CD14-positive monocyte (primary cell): ENCODE measurements at regions not wholly inside any gene's neighbourhood (a gene's known extent, or its start where the extent isn't known, plus 50 kb on each side); places are given as distances from the start of the nearest gene placed in this dataset.

Experiments used
- DNase-seq, 3 donors: peaks; one replicate each; pipeline ENCODE4 v3.0.0-alpha.2; 2011 to 2022
- H2AFZ ChIP-seq: 2 replicates; pipeline ENCODE4 v1.6.0; 2012; ENCODE audit warnings: mild to moderate bottlenecking, low read depth, low read length, inconsistent platforms; ENCODE audit not compliant: insufficient read depth, poor library complexity, severe bottlenecking
- H3K27ac ChIP-seq, 2 donors: 1 replicate in 1 of 2; 2 replicates in 1 of 2; pipeline ENCODE4 v1.5.1; 2012 to 2013; ENCODE audit warnings: low read length in 2 of 2, control low read depth in 1 of 2, inconsistent platforms in 1 of 2, low read depth in 1 of 2, mild to moderate bottlenecking in 1 of 2
- H3K27me3 ChIP-seq, 2 donors: one replicate each; pipeline versions ENCODE4 v1.6.0 to v1.6.1; 2011 to 2013; ENCODE audit warnings: low read length in 2 of 2; ENCODE audit not compliant: control insufficient read depth in 2 of 2, insufficient read depth in 2 of 2
- H3K36me3 ChIP-seq, 2 donors: replicated peaks in 1 of 2; 1 replicate in 1 of 2; 2 replicates in 1 of 2; pipeline versions ENCODE4 v1.5.1 to v1.6.1; 2012 to 2013; ENCODE audit warnings: low read length in 2 of 2, control low read depth in 1 of 2, inconsistent platforms in 1 of 2, mild to moderate bottlenecking in 1 of 2; ENCODE audit not compliant: insufficient read depth in 2 of 2, control insufficient read depth in 1 of 2
- H3K4me1 ChIP-seq, 2 donors: 1 replicate in 1 of 2; 2 replicates in 1 of 2; pipeline versions ENCODE4 v1.5.1 to v1.6.1; 2012 to 2013; ENCODE audit warnings: low read length in 2 of 2, control low read depth in 1 of 2, inconsistent platforms in 1 of 2, mild to moderate bottlenecking in 1 of 2, moderate library complexity in 1 of 2; ENCODE audit not compliant: insufficient read depth in 2 of 2, control insufficient read depth in 1 of 2
- H3K4me2 ChIP-seq: replicated peaks from 2 replicates; pipeline ENCODE3; 2012; ENCODE audit warnings: low read length, moderate library complexity, mild to moderate bottlenecking; ENCODE audit not compliant: poor library complexity, severe bottlenecking; ENCODE audit errors: extremely low read depth
- H3K4me3 ChIP-seq, 3 experiments: fragments of 200-600 bp in 1 of 3; sonication (generic) in 1 of 3; replicated peaks in 1 of 3; 1 replicate in 2 of 3; 2 replicates in 1 of 3; pipeline ENCODE4 v1.5.1; 2011 to 2013; ENCODE audit warnings: low read length in 3 of 3, mild to moderate bottlenecking in 3 of 3, control low read depth in 2 of 3, low read depth in 2 of 3, inconsistent platforms in 1 of 3, moderate library complexity in 1 of 3
- H3K79me2 ChIP-seq: 2 replicates; pipeline ENCODE4 v1.6.0; 2012; ENCODE audit warnings: mild to moderate bottlenecking, control low read depth, inconsistent platforms, low read length, moderate library complexity; ENCODE audit not compliant: insufficient read depth
- H3K9ac ChIP-seq: 2 replicates; pipeline ENCODE4 v1.6.0; 2017; ENCODE audit warnings: low read length, mild to moderate bottlenecking; ENCODE audit not compliant: insufficient read depth, poor library complexity, severe bottlenecking
- H3K9me3 ChIP-seq, 2 donors: replicated peaks in 1 of 2; 1 replicate in 1 of 2; 2 replicates in 1 of 2; pipeline versions ENCODE4 v1.5.1 to v1.6.1; 2012 to 2013; ENCODE audit warnings: low read length in 2 of 2, control low read depth in 1 of 2; ENCODE audit not compliant: control insufficient read depth in 1 of 2, insufficient read depth in 1 of 2
- H4K20me1 ChIP-seq: 2 replicates; pipeline ENCODE4 v1.6.0; 2012; ENCODE audit warnings: mild to moderate bottlenecking, low read length, control low read depth, moderate library complexity; ENCODE audit not compliant: insufficient read depth
- H3K27ac Mint-ChIP-seq, 7 donors: one replicate each; pipeline ENCODE4 v1.8.0; 2020; ENCODE audit warnings: mild to moderate bottlenecking in 7 of 7, mixed read lengths in 7 of 7, moderate library complexity in 6 of 7, inconsistent platforms in 2 of 7
- H3K27me3 Mint-ChIP-seq, 3 donors: one replicate each; pipeline ENCODE4 v1.8.0; 2021 to 2022; ENCODE audit warnings: low read depth in 3 of 3, mild to moderate bottlenecking in 3 of 3, mixed read lengths in 3 of 3, moderate library complexity in 3 of 3, inconsistent platforms in 1 of 3
- H3K36me3 Mint-ChIP-seq, 2 donors: one replicate each; pipeline ENCODE4 v1.8.0; 2020; ENCODE audit warnings: mixed read lengths in 2 of 2, inconsistent platforms in 1 of 2, mild to moderate bottlenecking in 1 of 2
- H3K4me1 Mint-ChIP-seq: one replicate; pipeline ENCODE4 v1.8.0; 2020; ENCODE audit warnings: mild to moderate bottlenecking, mixed read lengths
- H3K4me3 Mint-ChIP-seq, 2 donors: one replicate each; pipeline ENCODE4 v1.8.0; 2020; ENCODE audit warnings: mild to moderate bottlenecking in 2 of 2, mixed read lengths in 2 of 2, moderate library complexity in 1 of 2
- H3K9me3 Mint-ChIP-seq, 7 donors: one replicate each; pipeline ENCODE4 v1.8.0; 2020 to 2022; ENCODE audit warnings: mixed read lengths in 7 of 7, mild to moderate bottlenecking in 6 of 7, moderate library complexity in 6 of 7, inconsistent platforms in 2 of 7
- WGBS: methylation state at CpG from one replicate; pipeline ENCODE4 v1.1.5; 2013; ENCODE audit warnings: missing lambda C conversion rate; ENCODE audit not compliant: insufficient coverage; 5-methylcytosine and 5-hydroxymethylcytosine counted together
- intact Hi-C, 2 donors: fragments of 100-400 bp; cut with micrococcal nuclease; formaldehyde crosslinking; loops; one replicate each; pipeline versions ENCODE4 v1.15.0 to v1.15.1; 2023
- TF ChIP-seq, protein P1 (sequence below): fragments of 200-600 bp; IDR thresholded peaks from one replicate; pipeline ENCODE4 v1.8.0; 2022; ENCODE audit warnings: antibody characterized with exemption, mild to moderate bottlenecking

DNA sequence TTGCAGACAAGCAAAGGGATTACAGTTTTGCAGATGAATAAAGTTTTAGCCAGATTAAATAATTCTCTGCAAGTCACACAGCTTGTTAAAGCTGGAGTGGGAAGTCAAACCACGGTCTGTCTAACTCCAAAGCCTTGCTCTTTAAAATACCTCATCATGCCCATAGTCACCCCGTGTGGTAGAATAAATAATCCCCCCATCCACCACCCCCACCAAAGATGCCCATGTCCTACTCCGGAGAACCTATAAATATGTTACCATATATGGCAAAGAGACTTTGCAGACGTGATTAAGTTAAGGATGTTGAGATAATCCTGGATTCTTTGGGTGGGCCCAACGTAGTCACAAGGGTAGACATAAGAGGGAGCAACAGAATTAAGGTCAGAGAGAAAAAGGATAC, 118.7 kb downstream of the BEND2 start:
- Histone ChIP-seq H3K79me2 (no peaks in the 10 kb centered on the region), H3K36me3 (no peaks in the 10 kb centered on the region), H3K27ac (no peak overlapping the region), H2AFZ (no peak overlapping the region), H4K20me1 (no peaks in the 10 kb centered on the region), H3K4me3 (no peak overlapping the region), H3K9ac (no peak overlapping the region), H3K9me3 (no peaks in the 10 kb centered on the region), H3K4me1 (no peaks in the 10 kb centered on the region), H3K27me3 (peaks cover 0 to 7% of the 10 kb centered on the region in 2 donors), H3K4me2 (no peak overlapping the region)
- H3K9me3 Mint-ChIP-seq = peaks cover 0 to 9% (median 4%) of the 10 kb centered on the region in 7 donors
- whole genome bisulfite sequencing = no CpG with 5 or more reads among the region's 5 CpGs
- intact Hi-C loops = no loop called here
- H3K36me3 Mint-ChIP-seq = no peaks in the 10 kb centered on the region
- TF ChIP-seq, protein P1, sequence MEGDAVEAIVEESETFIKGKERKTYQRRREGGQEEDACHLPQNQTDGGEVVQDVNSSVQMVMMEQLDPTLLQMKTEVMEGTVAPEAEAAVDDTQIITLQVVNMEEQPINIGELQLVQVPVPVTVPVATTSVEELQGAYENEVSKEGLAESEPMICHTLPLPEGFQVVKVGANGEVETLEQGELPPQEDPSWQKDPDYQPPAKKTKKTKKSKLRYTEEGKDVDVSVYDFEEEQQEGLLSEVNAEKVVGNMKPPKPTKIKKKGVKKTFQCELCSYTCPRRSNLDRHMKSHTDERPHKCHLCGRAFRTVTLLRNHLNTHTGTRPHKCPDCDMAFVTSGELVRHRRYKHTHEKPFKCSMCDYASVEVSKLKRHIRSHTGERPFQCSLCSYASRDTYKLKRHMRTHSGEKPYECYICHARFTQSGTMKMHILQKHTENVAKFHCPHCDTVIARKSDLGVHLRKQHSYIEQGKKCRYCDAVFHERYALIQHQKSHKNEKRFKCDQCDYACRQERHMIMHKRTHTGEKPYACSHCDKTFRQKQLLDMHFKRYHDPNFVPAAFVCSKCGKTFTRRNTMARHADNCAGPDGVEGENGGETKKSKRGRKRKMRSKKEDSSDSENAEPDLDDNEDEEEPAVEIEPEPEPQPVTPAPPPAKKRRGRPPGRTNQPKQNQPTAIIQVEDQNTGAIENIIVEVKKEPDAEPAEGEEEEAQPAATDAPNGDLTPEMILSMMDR = no peak
- no peak overlapping the region for H3K27ac Mint-ChIP-seq
- H3K4me3 Mint-ChIP-seq = no peak overlapping the region
- peaks cover 8 to 13% (median 8%) of the 10 kb centered on the region in 3 donors for H3K27me3 Mint-ChIP-seq
- no peaks in the 10 kb centered on the region for H3K4me1 Mint-ChIP-seq
- no peak for DNase-seq

DNA sequence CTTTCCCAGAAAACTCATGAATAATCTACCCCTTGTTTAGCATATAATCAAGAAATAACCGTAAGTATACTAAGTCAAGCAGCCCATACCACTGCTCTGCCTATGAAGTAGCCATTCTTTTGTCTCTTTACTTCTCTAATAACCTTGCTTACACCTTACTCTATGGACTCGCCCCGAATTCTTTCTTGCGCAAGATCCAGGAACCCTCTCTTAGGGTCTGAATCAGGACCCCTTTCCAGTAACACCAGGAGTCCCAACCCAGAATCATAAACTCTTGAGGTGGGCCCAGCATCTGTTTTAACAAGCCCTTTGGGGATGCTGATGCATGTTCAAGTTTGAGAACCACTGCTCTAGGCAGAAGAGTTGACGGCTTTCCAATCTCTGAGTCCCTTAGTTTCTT, 119.6 kb downstream of the BEND2 start:
- Mint-ChIP-seq H3K27ac (no peak overlapping the region), H3K9me3 (peaks cover 0 to 6% (median 4%) of the 10 kb centered on the region in 7 donors), H3K4me3 (no peak overlapping the region), H3K36me3 (no peaks in the 10 kb centered on the region), H3K4me1 (no peaks in the 10 kb centered on the region), H3K27me3 (peaks cover 8 to 13% (median 8%) of the 10 kb centered on the region in 3 donors)
- TF ChIP-seq, protein P1 = no peak
- no peaks in the 10 kb centered on the region for H4K20me1 ChIP-seq
- H2AFZ ChIP-seq = no peak overlapping the region
- H3K9me3 ChIP-seq = no peaks in the 10 kb centered on the region
- H3K9ac ChIP-seq = no peak overlapping the region
- no peak overlapping the region for H3K4me2 ChIP-seq
- H3K79me2 ChIP-seq = no peaks in the 10 kb centered on the region
- no peak overlapping the region for H3K27ac ChIP-seq
- 100% methylated on average over 1 of the region's 5 CpGs for WGBS
- no peaks in the 10 kb centered on the region for H3K36me3 ChIP-seq
- DNase-seq = no peak
- H3K4me3 ChIP-seq = no peak overlapping the region
- peaks cover 0 to 7% of the 10 kb centered on the region in 2 donors for H3K27me3 ChIP-seq
- intact Hi-C loops = no loop called here
- no peaks in the 10 kb centered on the region for H3K4me1 ChIP-seq
